HG03159 (cell line): ENCODE measurements at regions not wholly inside any gene's neighbourhood (a gene's known extent, or its start where the extent isn't known, plus 50 kb on each side); places are given as distances from the start of the nearest gene placed in this dataset.
"Not testable (repeated sequence)": the region's sequence is repeated elsewhere in the genome, so short reads cannot be mapped to it uniquely, and the experiment has no call there.

Experiments used
- ATAC-seq: cut with Tn5 transposase; IDR thresholded peaks from one replicate; pipeline ENCODE4 v1.9.1; 2021; ENCODE audit warnings: mild to moderate bottlenecking, moderate library complexity; ENCODE audit not compliant: unreplicated experiment

DNA sequence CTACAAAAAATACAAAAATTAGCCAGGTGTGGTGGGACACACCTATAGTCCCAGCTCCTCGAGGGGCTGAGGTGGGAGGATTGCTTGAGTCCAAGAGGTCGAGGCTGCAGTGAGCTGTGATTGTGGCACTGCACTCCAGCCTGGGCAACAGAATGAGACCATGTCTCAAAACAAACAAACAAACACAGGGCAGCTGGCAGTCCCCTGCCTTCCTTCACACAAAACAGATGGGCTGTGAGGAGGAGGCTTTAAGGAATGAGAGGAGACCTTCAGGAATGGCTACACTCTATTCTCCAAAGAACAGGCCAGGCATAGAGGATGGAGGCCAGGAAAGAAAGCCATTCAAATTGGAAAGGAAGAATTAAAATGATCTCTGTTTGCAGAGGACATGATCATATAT lies 65.6 kb upstream of the MAML3 start:
- no peak for ATAC-seq

DNA sequence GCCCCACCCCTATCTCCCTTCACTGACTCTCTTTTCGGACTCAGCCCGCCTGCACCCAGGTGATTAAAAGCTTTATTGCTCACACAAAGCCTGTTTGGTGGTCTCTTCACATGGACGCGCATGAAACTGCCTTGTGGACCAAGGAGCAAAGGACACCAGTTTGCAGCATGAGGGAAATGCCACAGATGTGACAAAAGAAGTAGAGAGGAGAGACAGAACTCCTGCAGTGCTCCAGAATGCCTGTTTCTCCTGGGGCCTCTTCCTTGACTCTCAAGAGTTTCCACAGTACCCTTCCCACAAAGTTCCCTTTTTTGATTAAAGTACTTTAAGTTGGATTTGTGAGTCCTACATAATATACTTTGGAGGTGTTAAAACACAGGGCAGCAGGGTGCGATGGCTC lies 65.1 kb upstream of the MAML3 start:
- ATAC-seq, result not testable (repeated sequence)

DNA sequence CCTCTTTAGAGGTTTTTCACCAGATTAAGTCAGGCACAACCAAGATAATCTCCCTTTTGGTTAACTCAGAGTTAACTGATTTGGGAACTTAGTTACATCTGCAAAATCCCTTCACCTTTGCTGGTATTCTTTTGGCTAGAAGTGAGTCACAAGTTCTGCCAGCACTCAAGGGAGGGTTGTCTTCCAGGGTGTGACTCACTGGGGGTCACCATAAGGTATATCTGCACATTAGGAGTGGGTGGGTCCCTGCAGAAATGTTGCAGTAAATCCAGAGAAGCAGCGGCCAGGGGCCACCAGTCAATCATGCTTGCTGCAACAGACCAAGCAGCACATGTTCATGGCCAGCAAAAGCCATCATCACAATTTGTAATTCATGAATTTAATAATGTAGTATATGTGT lies 59.8 kb upstream of the MAML3 start:
- ATAC-seq, result no peak

DNA sequence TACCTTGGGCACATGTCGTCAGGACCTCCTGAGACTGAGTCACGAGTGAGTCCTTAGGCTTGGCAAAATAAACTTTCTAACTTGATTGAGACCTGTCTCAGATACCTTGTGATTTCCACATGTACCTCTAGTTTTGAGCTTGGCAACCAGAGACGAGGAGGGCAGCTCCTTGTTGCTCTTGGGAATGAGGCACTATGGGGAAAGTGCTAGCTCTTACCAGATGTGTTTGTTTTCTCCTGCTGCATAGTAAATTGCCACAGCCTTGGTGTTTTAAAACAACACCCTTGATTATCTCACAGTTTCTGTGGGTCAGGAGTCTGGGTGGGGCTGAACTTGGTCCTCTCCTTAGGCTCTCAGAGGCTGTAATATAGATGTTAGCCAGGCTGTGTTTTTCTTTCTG lies 59.1 kb upstream of the MAML3 start:
- no peak for ATAC-seq

DNA sequence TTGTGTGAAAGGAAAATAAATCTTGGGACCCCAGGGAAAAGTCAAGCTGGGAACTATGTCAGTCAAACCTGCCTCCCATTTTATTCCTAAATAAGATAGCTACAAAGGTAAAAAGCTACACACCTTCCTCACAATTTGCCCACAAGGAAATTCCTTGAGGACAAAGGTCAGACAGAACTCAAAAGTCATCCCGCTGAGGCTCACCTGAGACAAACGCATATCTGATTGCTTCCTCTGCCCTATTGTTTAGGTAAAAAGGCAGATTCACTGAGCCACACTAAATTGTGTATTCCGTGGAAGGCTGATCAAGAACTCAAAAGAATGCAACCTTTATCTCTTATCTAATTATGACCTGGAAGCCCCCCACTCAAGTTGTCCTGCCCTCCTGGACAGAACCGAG lies 58.7 kb upstream of the MAML3 start:
- no peak for ATAC-seq

DNA sequence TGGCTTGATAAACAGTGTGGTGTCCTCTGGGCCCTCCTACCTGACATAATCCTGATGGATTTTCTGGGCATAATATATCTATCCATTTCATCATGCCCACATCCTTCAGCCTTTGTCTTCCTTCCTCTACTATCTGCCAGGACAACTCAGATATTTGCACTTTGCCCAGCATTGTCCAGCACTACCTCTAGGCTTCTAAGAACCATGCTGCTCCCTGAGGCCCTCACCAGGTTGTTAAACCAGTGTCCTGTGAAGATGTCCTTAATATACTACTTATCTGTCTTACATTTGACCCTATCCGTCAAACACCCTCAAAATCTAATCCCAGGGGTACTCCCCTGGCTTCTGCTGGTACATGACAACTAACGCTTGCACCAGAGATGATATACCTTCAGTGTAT lies 58.2 kb upstream of the MAML3 start:
- no peak for ATAC-seq

DNA sequence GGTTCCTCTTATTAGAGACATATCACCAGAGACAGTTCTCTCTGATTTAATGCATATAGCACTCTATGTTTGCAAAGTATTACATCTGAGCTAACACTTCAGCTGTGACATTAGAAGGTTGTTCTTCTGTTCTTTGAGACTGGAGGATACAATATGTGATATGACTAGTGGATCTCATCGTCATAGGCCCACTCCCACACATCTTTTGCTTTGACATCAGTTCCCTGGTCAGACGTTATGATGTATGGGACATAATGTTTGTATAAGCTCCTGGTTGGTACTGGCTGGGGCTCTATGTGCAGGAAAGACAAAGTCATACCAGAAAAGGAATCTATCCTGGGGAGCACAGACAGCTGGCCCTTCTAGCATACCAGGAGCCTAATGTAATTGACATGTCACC lies 57.7 kb upstream of the MAML3 start:
- no peak for ATAC-seq

DNA sequence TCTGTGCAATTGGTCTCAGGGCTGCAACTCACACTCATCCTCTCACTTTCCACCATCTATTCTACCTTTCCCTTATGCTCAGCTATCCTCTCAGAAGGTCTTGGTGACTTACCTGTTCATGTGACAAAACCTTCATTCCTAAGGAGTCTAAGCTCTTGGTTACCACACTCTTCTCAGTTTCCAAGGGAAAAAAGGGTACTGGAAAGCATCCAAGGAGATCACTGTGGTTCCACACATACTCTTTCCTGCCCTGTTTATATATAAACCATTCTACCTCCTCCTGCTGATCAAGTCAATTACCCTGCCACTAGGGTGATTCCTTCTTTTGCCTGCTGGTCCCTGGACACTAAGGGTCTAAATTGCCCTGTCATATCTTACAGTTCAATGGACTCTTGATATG lies 57.2 kb upstream of the MAML3 start:
- ATAC-seq, result no peak

DNA sequence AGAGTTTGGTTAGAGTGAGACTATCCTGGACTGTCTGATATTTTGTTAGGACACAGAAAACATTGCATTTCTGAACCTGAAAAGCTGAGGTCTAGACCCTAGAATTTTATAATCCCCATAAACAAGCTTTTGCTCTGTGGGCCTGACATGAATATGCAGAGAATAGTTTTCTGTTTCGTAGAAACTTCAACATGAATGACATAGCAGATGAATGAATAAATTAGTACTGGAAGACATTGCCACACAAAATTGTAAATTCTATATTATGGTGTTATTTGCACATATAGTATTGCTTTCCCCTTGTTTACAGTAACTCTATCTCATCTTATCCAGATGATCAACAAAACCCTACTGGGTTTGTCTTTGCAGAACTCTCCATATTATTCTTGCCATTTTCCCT lies 54.9 kb upstream of the MAML3 start:
- ATAC-seq, result no peak
